Cardiac septum (tissue), 1 donor: ENCODE measurements at regions not wholly inside any gene's neighbourhood (a gene's known extent, or its start where the extent isn't known, plus 50 kb on each side); places are given as distances from the start of the nearest gene placed in this dataset.

Experiments used
- DNase-seq: peaks from one replicate; pipeline ENCODE4 v3.0.0-alpha.2; 2020; ENCODE audit warnings: low spot score
- intact Hi-C: fragments of 100-400 bp; cut with DNase I; formaldehyde crosslinking; loops from one replicate; pipeline ENCODE4 v1.14.0; 2022
- donor health status: DM: no; HTN: no; CAD: no.

GRCh38 chr2:121165038-121165542 lies 119.9 kb downstream of the TFCP2L1 start:
- intact Hi-C loops, result no loop called here
- DNase-seq, result no peak
